Panc1 (cell line): ENCODE measurements at regions not wholly inside any gene's neighbourhood (a gene's known extent, or its start where the extent isn't known, plus 50 kb on each side); places are given as distances from the start of the nearest gene placed in this dataset.

Experiments used
- ATAC-seq: fragments of 200-7000 bp; cut with Tn5 transposase; 2 replicates; pipeline ENCODE4 v1.9.1; 2020; ENCODE audit warnings: mild to moderate bottlenecking, moderate library complexity
- BruUV-seq: library from RNA; stranded (reverse); fragments of 400-500 nt; replicated peaks from 2 replicates; lab custom pipeline; 2021; lab: Mats Ljungman, UMichigan
- CTCF ChIA-PET: fragments of 300-600 bp; sonication (Branson Sonifier 250); formaldehyde crosslinking; loops from one replicate; lab custom pipeline; 2022; ENCODE audit warnings: antibody characterized with exemption; lab: Charles Lee
- POLR2A ChIA-PET: fragments of 300-600 bp; sonication (Branson Sonifier 250); formaldehyde crosslinking; loops from one replicate; lab custom pipeline; 2022; ENCODE audit warnings: antibody characterized with exemption; lab: Charles Lee
- DNase-seq: peaks from one replicate; pipeline ENCODE4 v3.0.0-alpha.2; 2010; ENCODE audit warnings: low read depth, low spot score
- H3K27ac ChIP-seq: 2 replicates; pipeline ENCODE4 v1.5.1; 2011; ENCODE audit warnings: mild to moderate bottlenecking, low read length, inconsistent platforms
- H3K27me3 ChIP-seq: fragments of 200-500 bp; sonication (Bioruptor generic); 2 replicates; pipeline ENCODE4 v1.6.0; 2014; ENCODE audit warnings: low read length, inconsistent platforms; ENCODE audit not compliant: control insufficient read depth, insufficient read depth
- H3K36me3 ChIP-seq: fragments of 200-500 bp; sonication (Bioruptor generic); 2 replicates; pipeline ENCODE4 v1.5.1; 2014; ENCODE audit warnings: inconsistent platforms, mild to moderate bottlenecking, low read length, moderate library complexity; ENCODE audit not compliant: control insufficient read depth, insufficient read depth
- H3K4me1 ChIP-seq: 2 replicates; pipeline ENCODE4 v1.5.1; 2011; ENCODE audit warnings: inconsistent platforms, mild to moderate bottlenecking, low read length, moderate library complexity; ENCODE audit not compliant: control insufficient read depth, insufficient read depth
- H3K4me3 ChIP-seq, 2 experiments: 2 replicates each; pipeline ENCODE4 v1.5.1; 2011 to 2012; ENCODE audit warnings: low read depth in 2 of 2, low read length in 2 of 2, mild to moderate bottlenecking in 2 of 2, inconsistent platforms in 1 of 2, moderate library complexity in 1 of 2
- H3K9me3 ChIP-seq: fragments of 200-500 bp; sonication (Bioruptor generic); 2 replicates; pipeline ENCODE4 v1.5.1; 2014; ENCODE audit warnings: low read depth, mild to moderate bottlenecking, inconsistent platforms, low read length, moderate library complexity; ENCODE audit not compliant: control insufficient read depth, insufficient read depth
- POLR2AphosphoS5 ChIP-seq: IDR thresholded peaks from 2 replicates; pipeline ENCODE4 v1.6.1; 2012; ENCODE audit warnings: mild to moderate bottlenecking, low read depth, low read length, moderate library complexity
- SIN3A ChIP-seq: IDR thresholded peaks from 2 replicates; pipeline ENCODE4 v1.6.1; 2012; ENCODE audit warnings: low read depth, mild to moderate bottlenecking, low read length, moderate library complexity, borderline replicate concordance; ENCODE audit not compliant: insufficient read depth
- TCF7L2 ChIP-seq: IDR thresholded peaks from 2 replicates; pipeline ENCODE4 v1.6.1; 2011; ENCODE audit warnings: mild to moderate bottlenecking, low read depth, low read length, inconsistent platforms
- in situ Hi-C: cut with HindIII; loops from 2 replicates; pipeline ENCODE4 v1.10.0; 2016; ENCODE audit warnings: low sequenced_read_pairs, low pct_unique_long_range_greater_than_20kb
- intact Hi-C: fragments of 100-400 bp; cut with micrococcal nuclease; formaldehyde crosslinking; loops from one replicate; pipeline ENCODE4 v1.10.0; 2022; ENCODE audit not compliant: unreplicated experiment
- TF ChIP-seq, protein P1 (sequence below): fragments of 450-650 bp; IDR thresholded peaks from 2 replicates; pipeline ENCODE4 v1.5.1; 2017; ENCODE audit warnings: mild to moderate bottlenecking
- TF ChIP-seq, protein P2 (sequence below), 2 experiments: IDR thresholded peaks; 2 replicates each; pipeline ENCODE4 v1.6.1; 2011 to 2012; ENCODE audit warnings: low read depth in 2 of 2, control low read depth in 1 of 2, low read length in 1 of 2, mild to moderate bottlenecking in 1 of 2, moderate library complexity in 1 of 2; ENCODE audit not compliant: insufficient read depth in 1 of 2

DNA sequence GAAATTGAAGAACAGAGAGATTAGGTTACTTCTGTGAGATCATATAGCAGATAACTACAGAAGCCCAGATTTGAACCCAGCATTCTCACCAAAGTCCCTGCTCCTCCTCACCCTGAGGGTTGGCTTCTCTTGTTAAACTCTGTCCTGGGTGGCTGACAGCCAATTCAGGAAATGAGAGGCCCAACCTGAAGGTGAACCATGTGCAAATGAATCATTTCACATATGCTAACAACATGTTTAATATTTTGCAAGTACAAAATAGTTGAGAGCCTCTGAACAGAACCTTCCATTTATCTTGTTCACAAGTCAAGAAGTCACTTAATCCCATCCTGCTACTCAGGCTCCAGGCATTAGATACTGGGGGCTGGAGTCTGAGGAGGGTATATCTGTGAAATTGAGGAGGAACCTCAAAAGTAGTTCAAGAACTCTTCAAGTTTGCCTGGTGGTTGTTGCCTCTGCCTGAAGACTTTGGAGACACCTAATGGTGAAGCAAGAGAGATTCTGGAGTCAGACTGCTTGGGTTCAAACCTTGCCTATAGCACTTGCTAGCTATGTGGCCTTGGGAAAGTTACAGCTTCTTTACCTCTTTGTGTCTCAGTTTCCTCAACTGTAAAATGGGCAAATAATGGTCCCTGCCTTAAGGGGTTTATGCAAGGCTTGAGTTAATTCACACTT lies 564.0 kb downstream of the PSAT1 start:
- no peak overlapping the region for H3K27ac ChIP-seq
- no peak overlapping the region for H3K4me3 ChIP-seq
- no peaks in the 10 kb centered on the region for H3K4me1 ChIP-seq
- DNase-seq: no peak
- no peak for ATAC-seq
- no TSS peak for BruUV-seq
- no peaks in the 10 kb centered on the region for H3K27me3 ChIP-seq
- H3K36me3 ChIP-seq: no peaks in the 10 kb centered on the region
- ChIA-PET CTCF (no interaction called here), POLR2A (no interaction called here)
- no peaks in the 10 kb centered on the region for H3K9me3 ChIP-seq
- TF ChIP-seq, protein P1, sequence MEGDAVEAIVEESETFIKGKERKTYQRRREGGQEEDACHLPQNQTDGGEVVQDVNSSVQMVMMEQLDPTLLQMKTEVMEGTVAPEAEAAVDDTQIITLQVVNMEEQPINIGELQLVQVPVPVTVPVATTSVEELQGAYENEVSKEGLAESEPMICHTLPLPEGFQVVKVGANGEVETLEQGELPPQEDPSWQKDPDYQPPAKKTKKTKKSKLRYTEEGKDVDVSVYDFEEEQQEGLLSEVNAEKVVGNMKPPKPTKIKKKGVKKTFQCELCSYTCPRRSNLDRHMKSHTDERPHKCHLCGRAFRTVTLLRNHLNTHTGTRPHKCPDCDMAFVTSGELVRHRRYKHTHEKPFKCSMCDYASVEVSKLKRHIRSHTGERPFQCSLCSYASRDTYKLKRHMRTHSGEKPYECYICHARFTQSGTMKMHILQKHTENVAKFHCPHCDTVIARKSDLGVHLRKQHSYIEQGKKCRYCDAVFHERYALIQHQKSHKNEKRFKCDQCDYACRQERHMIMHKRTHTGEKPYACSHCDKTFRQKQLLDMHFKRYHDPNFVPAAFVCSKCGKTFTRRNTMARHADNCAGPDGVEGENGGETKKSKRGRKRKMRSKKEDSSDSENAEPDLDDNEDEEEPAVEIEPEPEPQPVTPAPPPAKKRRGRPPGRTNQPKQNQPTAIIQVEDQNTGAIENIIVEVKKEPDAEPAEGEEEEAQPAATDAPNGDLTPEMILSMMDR: peak; percentile 10; the same call in 1 of the 2 replicates
- no peak for TF ChIP-seq TCF7L2
- intact Hi-C loops: no loop called here
- in situ Hi-C loops: no loop called here

DNA sequence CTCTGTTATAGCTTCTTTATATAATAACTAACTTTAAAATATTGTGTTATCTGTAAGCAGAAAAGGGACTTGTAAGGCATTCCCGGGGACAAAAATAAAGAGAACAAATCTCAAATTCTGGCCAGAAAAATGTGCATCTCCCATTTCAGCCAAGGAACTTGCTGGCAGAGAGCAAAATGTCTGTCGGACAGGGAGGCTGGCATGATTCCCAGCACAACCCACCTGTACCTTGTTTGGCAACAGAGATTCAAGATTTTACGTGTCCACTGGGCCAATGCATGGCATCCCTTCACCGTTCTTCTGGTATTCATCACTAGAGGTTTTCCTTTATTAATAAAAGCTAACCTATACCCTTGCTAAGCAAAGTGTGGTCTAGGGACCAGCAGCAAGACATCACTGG lies 566.6 kb downstream of the PSAT1 start:
- no peak for TF ChIP-seq TCF7L2
- TF ChIP-seq POLR2AphosphoS5: no peak
- TF ChIP-seq, protein P2, sequence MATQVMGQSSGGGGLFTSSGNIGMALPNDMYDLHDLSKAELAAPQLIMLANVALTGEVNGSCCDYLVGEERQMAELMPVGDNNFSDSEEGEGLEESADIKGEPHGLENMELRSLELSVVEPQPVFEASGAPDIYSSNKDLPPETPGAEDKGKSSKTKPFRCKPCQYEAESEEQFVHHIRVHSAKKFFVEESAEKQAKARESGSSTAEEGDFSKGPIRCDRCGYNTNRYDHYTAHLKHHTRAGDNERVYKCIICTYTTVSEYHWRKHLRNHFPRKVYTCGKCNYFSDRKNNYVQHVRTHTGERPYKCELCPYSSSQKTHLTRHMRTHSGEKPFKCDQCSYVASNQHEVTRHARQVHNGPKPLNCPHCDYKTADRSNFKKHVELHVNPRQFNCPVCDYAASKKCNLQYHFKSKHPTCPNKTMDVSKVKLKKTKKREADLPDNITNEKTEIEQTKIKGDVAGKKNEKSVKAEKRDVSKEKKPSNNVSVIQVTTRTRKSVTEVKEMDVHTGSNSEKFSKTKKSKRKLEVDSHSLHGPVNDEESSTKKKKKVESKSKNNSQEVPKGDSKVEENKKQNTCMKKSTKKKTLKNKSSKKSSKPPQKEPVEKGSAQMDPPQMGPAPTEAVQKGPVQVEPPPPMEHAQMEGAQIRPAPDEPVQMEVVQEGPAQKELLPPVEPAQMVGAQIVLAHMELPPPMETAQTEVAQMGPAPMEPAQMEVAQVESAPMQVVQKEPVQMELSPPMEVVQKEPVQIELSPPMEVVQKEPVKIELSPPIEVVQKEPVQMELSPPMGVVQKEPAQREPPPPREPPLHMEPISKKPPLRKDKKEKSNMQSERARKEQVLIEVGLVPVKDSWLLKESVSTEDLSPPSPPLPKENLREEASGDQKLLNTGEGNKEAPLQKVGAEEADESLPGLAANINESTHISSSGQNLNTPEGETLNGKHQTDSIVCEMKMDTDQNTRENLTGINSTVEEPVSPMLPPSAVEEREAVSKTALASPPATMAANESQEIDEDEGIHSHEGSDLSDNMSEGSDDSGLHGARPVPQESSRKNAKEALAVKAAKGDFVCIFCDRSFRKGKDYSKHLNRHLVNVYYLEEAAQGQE (IDR thresholded peaks at IDR 0.05; ENCODE audit: insufficient read depth in 1 of 2, low read depth in 2 of 2, low read length in 1 of 2): no peak
- TF ChIP-seq SIN3A: no peak
- TF ChIP-seq, protein P1: no peak
- no peaks in the 10 kb centered on the region for H3K4me1 ChIP-seq
- no peak overlapping the region for H3K4me3 ChIP-seq
- DNase-seq (no peak), ATAC-seq (no peak)
- H3K36me3 ChIP-seq: no peaks in the 10 kb centered on the region
- POLR2A ChIA-PET: no interaction called here
- no TSS peak for BruUV-seq
- intact Hi-C loops (no loop called here), in situ Hi-C loops (no loop called here)
- CTCF ChIA-PET: no interaction called here
- H3K27me3 ChIP-seq: no peaks in the 10 kb centered on the region
- no peak overlapping the region for H3K27ac ChIP-seq
- no peaks in the 10 kb centered on the region for H3K9me3 ChIP-seq
